Stimulated activated naive CD4-positive, alpha-beta T cell (primary cell): ENCODE measurements at regions not wholly inside any gene's neighbourhood (a gene's known extent, or its start where the extent isn't known, plus 50 kb on each side); places are given as distances from the start of the nearest gene placed in this dataset.
"Not testable (repeated sequence)": the region's sequence is repeated elsewhere in the genome, so short reads cannot be mapped to it uniquely, and the experiment has no call there.

Source experiments
- DNase-seq, 6 experiments: peaks; one replicate each; lab custom pipeline; 2025; lab: John Stamatoyannopoulos, UW

- no peak for DNase-seq
Measured at GRCh38 chr5:82894716-82895115, 182.5 kb downstream of the TMEM167A start.

GRCh38 chr5:82889088-82889487 is 188.1 kb downstream of the TMEM167A start:
- DNase-seq, result no peak

DNA sequence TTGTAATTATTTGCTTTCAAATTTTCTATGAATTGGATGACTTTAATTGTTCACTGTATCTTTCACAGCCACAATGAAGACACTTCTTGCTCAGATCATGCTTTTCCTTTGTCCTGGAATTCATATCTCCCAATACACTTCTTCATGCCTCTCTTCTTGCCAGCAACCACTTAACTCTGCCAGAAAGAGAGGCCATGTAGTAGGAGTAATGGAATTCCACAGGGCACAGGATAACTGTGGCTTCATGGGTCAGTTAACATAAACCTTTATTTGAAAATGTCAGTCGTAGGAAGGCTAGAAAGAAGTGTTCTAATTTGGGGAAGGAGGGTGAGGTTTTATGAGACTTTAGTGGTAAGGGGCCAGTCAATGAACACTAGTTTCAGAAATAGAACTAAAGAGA is 190.3 kb downstream of the TMEM167A start:
- DNase-seq, result no peak

GRCh38 chr5:82885627-82886389 is 191.4 kb downstream of the TMEM167A start:
- no peak for DNase-seq

DNA sequence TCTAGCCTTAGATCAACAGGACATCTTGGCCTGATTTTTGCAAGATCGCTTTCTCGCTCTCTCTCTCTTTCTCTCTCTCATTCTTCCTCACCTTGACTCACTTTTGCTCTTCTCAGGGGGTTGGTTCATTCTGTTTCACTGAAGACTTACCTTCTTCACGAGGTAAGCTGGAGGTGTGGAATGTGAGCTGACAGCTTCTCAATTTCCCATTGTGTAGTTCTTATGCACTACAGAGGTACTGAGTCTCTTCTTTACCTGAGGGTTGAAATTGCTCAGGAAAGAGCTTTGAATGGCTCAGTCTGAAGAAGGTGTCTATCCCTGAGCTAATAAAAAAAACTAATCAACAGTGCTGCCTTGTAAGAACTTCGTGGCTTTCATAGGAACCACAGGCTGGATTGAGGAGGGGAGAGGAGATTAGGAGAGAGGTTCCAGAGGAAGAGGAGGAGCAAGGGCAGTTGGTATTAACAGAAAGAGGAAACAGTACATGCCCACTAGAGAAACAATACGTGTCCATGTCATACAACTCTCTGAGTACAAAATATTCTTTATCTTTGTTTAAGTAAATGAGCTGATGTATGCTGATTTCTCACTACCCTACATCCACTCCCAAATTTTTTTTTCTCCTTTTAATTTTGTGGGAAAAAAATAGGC is 192.2 kb downstream of the TMEM167A start:
- no peak for DNase-seq

DNA sequence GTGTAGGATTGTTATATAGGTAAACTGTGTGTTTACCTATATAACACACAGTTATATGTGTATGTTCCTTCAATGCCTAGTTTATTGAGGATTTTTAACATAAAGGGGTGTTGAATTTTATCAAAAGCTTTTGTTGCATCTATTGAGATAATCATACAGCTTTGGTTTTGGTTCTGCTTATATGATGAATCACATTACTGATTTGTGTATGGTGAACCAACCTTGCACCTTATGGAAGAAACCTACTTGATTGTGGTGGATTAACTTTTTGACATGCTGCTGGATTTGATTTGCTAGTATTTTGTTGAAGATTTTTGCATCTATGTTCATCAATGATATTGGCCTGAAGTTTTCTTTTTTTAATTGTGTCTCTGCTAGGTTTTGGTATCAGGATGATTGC is 194.9 kb downstream of the TMEM167A start:
- DNase-seq, result no peak

- no peak for DNase-seq
Measured at GRCh38 chr5:82881571-82882174, 195.5 kb downstream of the TMEM167A start.

DNA sequence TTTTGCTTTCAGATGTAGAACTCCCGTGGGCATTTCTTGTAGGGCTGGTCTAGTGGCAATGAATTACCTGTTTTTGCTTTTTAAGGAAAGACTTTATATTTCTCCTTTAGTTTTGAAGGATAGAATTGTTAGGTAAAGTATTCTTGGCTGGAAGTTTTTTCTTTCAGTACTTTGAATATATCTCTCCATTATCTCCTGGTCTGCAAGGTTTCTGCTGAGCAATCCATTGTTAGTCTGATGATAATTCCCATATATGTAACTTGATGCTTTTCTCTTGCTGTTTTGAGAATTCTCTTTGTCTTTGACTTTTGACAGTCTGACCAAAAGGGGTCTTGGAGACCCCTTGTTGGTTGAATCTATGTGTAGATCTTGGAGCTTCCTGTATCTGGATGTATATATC is 198.1 kb downstream of the TMEM167A start:
- no peak for DNase-seq

- no peak for DNase-seq
Measured at GRCh38 chr5:82873452-82873851, 203.7 kb downstream of the TMEM167A start.

GRCh38 chr5:82872321-82873288 is 204.6 kb downstream of the TMEM167A start:
- DNase-seq, result not testable (repeated sequence)

GRCh38 chr5:82865625-82866024 is 211.6 kb downstream of the TMEM167A start:
- no peak for DNase-seq

DNA sequence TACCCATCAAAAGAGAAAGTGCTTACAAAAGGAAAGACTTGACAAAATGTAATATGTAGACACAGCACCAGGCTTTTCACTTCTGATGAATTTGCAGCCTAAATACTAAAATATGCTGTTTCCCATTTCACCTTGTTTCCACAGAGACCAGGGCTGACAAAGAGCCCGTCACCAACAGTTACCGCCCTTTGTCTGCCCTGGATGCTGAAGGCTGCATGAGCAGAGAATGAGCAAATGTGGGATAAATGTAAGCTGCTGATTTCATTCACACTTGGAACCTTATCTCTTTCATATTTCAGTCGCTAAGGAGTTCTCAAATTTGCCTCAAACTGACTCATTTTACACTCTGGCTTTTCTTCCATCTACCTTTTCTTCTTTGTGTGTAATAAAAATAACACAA is 213.9 kb downstream of the TMEM167A start:
- DNase-seq, result no peak

- no peak for DNase-seq
Measured at GRCh38 chr5:82862711-82863110, 214.5 kb downstream of the TMEM167A start.

- no peak for DNase-seq
Measured at GRCh38 chr5:82862261-82862660, 214.9 kb downstream of the TMEM167A start.

DNA sequence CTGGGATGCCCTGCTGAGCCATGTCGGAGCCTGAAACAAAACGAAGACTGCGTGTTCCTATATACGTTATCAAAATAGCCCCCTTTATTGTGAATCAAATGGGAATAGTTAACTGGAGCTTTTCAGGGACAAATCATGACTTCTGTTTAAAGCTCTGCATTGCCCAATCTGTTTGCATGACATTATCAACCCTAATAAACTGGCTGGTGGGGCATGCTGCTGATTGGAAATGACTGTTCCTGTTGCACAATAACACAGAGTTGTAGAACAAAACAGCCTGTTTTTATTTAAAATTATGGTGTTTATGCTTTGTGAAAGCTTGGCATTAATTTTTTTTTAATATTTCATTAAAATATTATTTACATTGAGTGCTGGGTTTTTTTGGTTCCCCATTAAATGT is 215.5 kb downstream of the TMEM167A start:
- DNase-seq, result no peak

DNA sequence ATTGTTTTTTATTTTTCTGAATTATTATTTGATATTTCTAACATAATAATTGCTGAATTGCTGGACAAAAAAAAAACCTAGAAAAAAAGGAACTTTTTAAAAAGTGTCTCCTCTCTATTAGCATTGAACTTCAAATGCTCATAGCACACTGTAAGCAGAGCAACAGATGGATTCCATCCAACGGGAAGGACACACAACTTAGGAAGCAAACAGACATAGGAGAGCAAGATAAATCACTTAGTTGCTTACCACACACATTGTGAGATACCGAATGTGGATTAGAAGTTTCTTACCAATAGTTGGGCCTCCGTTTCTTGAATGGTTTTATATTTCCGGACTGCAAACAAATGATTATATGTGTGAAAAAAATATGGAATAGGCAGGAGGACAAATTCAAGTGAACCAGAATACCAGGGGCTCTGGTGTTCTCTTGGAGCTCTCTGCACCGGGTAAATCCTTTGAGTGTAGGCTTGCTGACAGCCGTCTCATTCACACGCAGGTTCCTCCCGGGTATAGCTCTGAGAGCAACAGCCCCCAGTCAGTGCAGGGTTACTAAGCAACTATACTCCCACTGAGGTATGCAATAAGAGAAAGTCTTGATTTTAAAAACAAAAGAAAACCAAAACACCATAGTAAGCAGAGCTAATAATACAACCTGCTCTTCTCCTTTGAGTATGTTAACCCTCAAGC is 217.6 kb downstream of the TMEM167A start:
- DNase-seq, result no peak

DNA sequence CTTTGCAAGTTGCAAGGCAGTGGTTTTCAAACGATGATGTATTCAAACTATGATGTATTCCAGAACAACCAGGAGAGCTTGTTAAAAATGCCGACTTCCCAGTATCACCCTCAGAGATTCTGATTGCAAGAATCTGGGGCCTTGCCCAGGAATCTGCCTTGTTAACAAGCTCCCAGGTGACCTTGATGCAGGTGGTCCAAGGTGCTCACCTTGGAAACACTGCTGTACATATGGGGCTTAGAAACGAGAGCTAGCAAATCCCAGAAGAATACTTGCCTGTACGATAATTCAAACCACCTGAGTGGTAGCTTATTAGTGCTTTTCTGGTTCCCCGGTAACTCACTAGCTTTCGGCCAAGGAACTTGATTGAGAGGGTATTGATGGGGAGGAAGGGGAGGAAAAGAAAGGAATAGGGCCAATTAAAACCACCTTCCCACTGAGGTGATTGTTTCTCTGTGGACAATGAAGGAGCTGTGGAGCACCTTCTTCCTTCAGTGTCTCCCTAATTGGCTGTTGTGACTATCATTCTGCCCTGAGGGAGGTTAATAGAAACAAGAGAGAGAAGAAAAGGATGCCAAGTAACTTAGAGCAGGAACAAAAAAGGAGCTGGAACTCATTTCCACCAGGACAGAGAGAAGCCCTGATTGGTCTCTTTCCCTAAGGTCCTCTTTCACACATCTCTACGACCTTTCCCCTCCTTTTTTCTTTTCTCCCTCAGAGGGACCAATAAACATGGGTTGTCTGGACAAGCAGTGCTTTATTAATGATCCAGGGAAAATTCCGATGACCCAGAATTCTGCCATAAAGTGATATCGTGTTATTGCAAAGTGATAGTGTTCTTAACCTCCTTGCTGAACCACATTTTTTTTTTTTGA is 218.8 kb downstream of the TMEM167A start:
- DNase-seq, result no peak

DNA sequence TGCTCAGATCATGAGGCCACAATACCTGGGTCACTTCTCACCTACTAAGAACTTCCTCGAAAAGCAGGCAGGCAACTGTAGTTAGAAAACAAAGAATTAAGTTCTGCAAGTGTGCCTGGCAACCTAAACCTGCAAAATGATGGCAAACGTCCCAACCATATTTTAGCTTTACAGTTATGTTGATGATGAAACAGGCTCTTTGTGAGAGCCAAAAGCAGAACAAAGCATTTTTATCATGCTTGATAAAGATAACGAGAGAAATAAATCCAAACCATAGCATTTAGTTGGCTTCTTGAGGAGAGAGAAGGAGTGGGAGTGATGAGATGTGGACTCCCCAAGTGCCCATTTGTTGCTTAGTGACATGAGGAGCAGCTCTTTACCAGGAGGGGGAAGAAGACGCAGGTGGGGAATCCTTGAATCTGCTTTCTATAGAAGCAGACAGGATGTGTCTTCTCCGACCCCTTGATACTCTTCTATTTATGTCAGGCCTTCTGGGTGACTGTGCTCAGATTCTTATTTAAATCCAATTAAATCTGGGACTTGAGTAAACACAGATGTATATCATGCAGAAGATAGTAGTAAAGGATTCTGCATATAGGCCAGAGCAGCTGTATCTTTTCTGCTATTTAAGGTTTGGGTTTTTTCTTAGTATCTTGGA is 221.2 kb downstream of the TMEM167A start:
- DNase-seq, result no peak

- DNase-seq, result no peak
Measured at GRCh38 chr5:82854956-82855355, 222.2 kb downstream of the TMEM167A start.

DNA sequence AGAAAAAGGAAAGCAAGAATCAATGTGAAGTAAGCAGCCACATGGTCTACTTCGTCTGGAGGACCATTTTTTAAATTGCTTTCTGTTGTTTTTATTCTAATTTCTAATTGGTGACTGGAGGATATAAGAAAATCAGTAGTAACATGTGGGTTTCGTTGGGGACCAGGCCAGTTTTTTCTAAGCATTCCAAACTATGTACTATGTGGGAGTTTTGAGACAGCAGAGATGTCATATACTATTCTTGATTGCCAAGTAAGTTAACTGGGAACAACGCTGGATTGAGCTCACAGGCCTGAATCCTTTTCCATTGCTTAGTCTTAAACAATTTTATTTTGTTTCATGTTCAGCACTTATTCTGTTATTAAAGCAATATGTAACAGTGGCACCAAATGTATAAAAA is 225.7 kb downstream of the TMEM167A start:
- no peak for DNase-seq
